IMR-90 (cell line): ENCODE measurements at regions not wholly inside any gene's neighbourhood (a gene's known extent, or its start where the extent isn't known, plus 50 kb on each side); places are given as distances from the start of the nearest gene placed in this dataset.

Experiments
- BHLHE40 ChIP-seq: fragments of 150-350 bp; IDR thresholded peaks from 2 replicates; pipeline ENCODE4 v1.6.1; 2016; ENCODE audit warnings: mild to moderate bottlenecking, low read depth, low read length
- CEBPB ChIP-seq: IDR thresholded peaks from 2 replicates; pipeline ENCODE4 v1.6.1; 2012; ENCODE audit warnings: low read depth, low read length, improper control_type of control experiment
- CTCF ChIP-seq: conservative IDR thresholded peaks from 2 replicates; pipeline ENCODE4 v1.5.1; 2012; ENCODE audit warnings: mild to moderate bottlenecking, low read depth, low read length, improper control_type of control experiment
- ELK1 ChIP-seq: fragments of 150-350 bp; IDR thresholded peaks from 2 replicates; pipeline ENCODE4 v1.6.1; 2016; ENCODE audit warnings: low read depth, mild to moderate bottlenecking, low read length, moderate library complexity, borderline replicate concordance
- FOS ChIP-seq: fragments of 150-350 bp; IDR thresholded peaks from 2 replicates; pipeline ENCODE4 v1.6.1; 2016; ENCODE audit warnings: low read depth, low read length
- MAFK ChIP-seq: IDR thresholded peaks from 2 replicates; pipeline ENCODE4 v1.6.1; 2012; ENCODE audit warnings: low read depth, low read length, improper control_type of control experiment
- MAZ ChIP-seq: IDR thresholded peaks from 2 replicates; pipeline ENCODE4 v1.6.1; 2012; ENCODE audit warnings: low read depth, mild to moderate bottlenecking, low read length, improper control_type of control experiment, moderate library complexity, borderline replicate concordance
- MXI1 ChIP-seq: IDR thresholded peaks from 2 replicates; pipeline ENCODE4 v1.6.1; 2012; ENCODE audit warnings: low read depth, mild to moderate bottlenecking, low read length, moderate library complexity, borderline replicate concordance
- POLR2A ChIP-seq: IDR thresholded peaks from 2 replicates; pipeline ENCODE4 v1.6.1; 2012; ENCODE audit warnings: mild to moderate bottlenecking, low read depth, low read length
- RAD21 ChIP-seq: IDR thresholded peaks from 2 replicates; pipeline ENCODE4 v1.6.1; 2012; ENCODE audit warnings: low read length, improper control_type of control experiment
- RCOR1 ChIP-seq: IDR thresholded peaks from 2 replicates; pipeline ENCODE4 v1.6.1; 2012; ENCODE audit warnings: mild to moderate bottlenecking, low read length, improper control_type of control experiment; ENCODE audit not compliant: insufficient replicate concordance
- RFX5 ChIP-seq: IDR thresholded peaks from 2 replicates; pipeline ENCODE4 v1.8.0; 2012; ENCODE audit warnings: low read depth, mild to moderate bottlenecking, low read length, moderate library complexity
- SMC3 ChIP-seq: fragments of 150-350 bp; IDR thresholded peaks from 2 replicates; pipeline ENCODE4 v1.6.1; 2016; ENCODE audit warnings: low read depth, mild to moderate bottlenecking, antibody characterized with exemption, low read length, moderate library complexity
- USF2 ChIP-seq: fragments of 150-350 bp; IDR thresholded peaks from 2 replicates; pipeline ENCODE4 v1.6.1; 2017; ENCODE audit warnings: mild to moderate bottlenecking, antibody characterized with exemption, low read length, low read depth

- TF ChIP-seq BHLHE40 (no peak), POLR2A (no peak), CEBPB (no peak), CTCF (no peak), RFX5 (no peak), RCOR1 (no peak), FOS (no peak), RAD21 (no peak), USF2 (no peak), MXI1 (no peak), MAFK (no peak), ELK1 (no peak), MAZ (no peak), SMC3 (no peak)
Measured at GRCh38 chr12:42673535-42673934, 84.0 kb upstream of the PRICKLE1 start.
